Right lobe of liver (tissue), 6 donors: ENCODE measurements at regions not wholly inside any gene's neighbourhood (a gene's known extent, or its start where the extent isn't known, plus 50 kb on each side); places are given as distances from the start of the nearest gene placed in this dataset.

Experiments used
- ATAC-seq, 4 donors: fragments of 200-7000 bp; cut with Tn5 transposase; one replicate each; pipeline ENCODE4 v1.9.1; 2020; ENCODE audit warnings: mild to moderate bottlenecking in 4 of 4, moderate library complexity in 4 of 4
- DNase-seq, 3 donors: peaks; one replicate each; pipeline ENCODE4 v3.0.0-alpha.2; 2020
- H3K27ac ChIP-seq, 3 donors: fragments of 200-600 bp; one replicate each; pipeline ENCODE4 v1.8.0; 2022
- H3K27me3 ChIP-seq, 2 donors: fragments of 200-600 bp; one replicate each; pipeline ENCODE4 v1.8.0; 2022
- H3K36me3 ChIP-seq, 4 donors: fragments of 200-600 bp; sonication (generic) in 1 of 4; one replicate each; pipeline versions ENCODE4 v1.5.1 to v1.8.0; 2017 to 2022; ENCODE audit warnings: control low read depth in 1 of 4
- H3K4me1 ChIP-seq, 4 donors: fragments of 200-600 bp; sonication (generic) in 1 of 4; one replicate each; pipeline versions ENCODE4 v1.5.1 to v1.8.0; 2017 to 2022; ENCODE audit warnings: control low read depth in 1 of 4
- H3K4me3 ChIP-seq, 3 donors: fragments of 200-600 bp; one replicate each; pipeline ENCODE4 v1.8.0; 2022
- H3K9me3 ChIP-seq, 4 donors: fragments of 200-600 bp; sonication (generic) in 1 of 4; one replicate each; pipeline versions ENCODE4 v1.5.1 to v1.8.0; 2017 to 2022; ENCODE audit warnings: control low read depth in 1 of 4
- CTCF ChIP-seq, 4 donors: fragments of 200-600 bp in 3 of 4; fragments of 450-650 bp in 1 of 4; IDR thresholded peaks; one replicate each; pipeline versions ENCODE4 v1.5.1 to v1.8.0; 2016 to 2022; ENCODE audit warnings: antibody characterized with exemption in 4 of 4, mild to moderate bottlenecking in 2 of 4
- POLR2A ChIP-seq: fragments of 450-650 bp; IDR thresholded peaks from one replicate; pipeline ENCODE4 v1.6.1; 2017; ENCODE audit warnings: antibody characterized with exemption, mild to moderate bottlenecking
- WGBS: methylation state at CpG from one replicate; pipeline ENCODE4 v1.1.6; 2018; ENCODE audit warnings: low coverage, low lambda C conversion rate; ENCODE audit not compliant: insufficient coverage; ENCODE audit errors: missing lambda C conversion rate; 5-methylcytosine and 5-hydroxymethylcytosine counted together
- intact Hi-C, 2 donors: fragments of 100-400 bp; cut with DNase I; formaldehyde crosslinking; loops; one replicate each; pipeline versions ENCODE4 v1.11.2 to v1.14.1; 2022
- donor health status: DM: no; HTN: yes; CAD: no.
- donor health status: DM: no; HTN: no; CAD: no.
- donor health status: DM: no; HTN: no; CAD: no.
- donor health status: DM: no; HTN: yes; CAD: no.
- donor health status: DM: no; HTN: yes; CAD: no.

DNA sequence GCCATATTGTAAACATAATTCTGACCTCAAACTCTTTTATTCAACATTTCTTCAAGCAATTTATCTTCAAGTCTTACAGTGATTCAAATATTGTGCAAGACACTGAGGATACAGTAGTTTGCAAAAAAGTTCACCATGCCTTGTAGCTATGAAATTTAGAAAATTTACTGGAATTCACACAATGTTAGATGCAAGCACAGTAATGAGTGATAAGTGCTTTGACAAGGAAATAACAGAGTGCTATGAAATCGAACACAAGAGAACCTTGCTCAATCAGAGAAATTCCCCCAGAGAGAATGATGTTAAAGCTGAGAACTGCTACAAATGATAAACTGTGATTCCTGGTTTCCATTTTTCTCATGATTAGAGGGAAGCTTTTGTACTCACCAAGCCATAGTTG lies 952.9 kb downstream of the FAT4 start:
- Histone ChIP-seq H3K4me1 (no peaks in the 10 kb centered on the region), H3K27me3 (no peaks in the 10 kb centered on the region), H3K4me3 (no peak overlapping the region), H3K36me3 (no peaks in the 10 kb centered on the region), H3K9me3 (no peaks in the 10 kb centered on the region), H3K27ac (no peak overlapping the region)
- DNase-seq (no peak), ATAC-seq (no peak)
- TF ChIP-seq POLR2A = no peak
- TF ChIP-seq CTCF (IDR thresholded peaks at IDR 0.05) = no peak
- intact Hi-C loops = no loop called here
- WGBS = 32% methylated on average over 1 of the region's 1 CpG

DNA sequence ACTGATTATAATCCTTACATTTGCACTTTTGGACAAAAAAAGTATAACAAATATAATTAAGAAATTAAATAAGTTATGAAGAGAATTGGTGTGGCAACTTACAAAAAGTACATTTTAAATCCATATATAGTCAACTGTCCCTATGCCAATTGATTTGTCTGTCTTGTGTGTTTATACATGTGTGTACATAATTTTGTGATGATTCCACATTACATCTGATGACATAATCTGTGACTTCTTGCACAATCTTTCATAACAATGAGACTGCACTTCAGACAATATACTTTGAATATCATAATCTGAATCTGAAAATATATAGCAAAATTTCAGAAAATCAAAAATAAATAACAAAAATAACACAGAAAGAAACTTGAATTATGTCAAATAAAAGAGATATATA lies 953.4 kb downstream of the FAT4 start:
- TF ChIP-seq CTCF (IDR thresholded peaks at IDR 0.05) = no peak
- no peak for TF ChIP-seq POLR2A
- Histone ChIP-seq H3K9me3 (no peaks in the 10 kb centered on the region), H3K27me3 (no peaks in the 10 kb centered on the region), H3K36me3 (no peaks in the 10 kb centered on the region), H3K4me1 (no peaks in the 10 kb centered on the region), H3K27ac (no peak overlapping the region), H3K4me3 (no peak overlapping the region)
- ATAC-seq (no peak), DNase-seq (no peak)
- intact Hi-C loops = no loop called here

GRCh38 chr4:126269106-126269505 lies 954.4 kb downstream of the FAT4 start:
- no peak overlapping the region for H3K4me3 ChIP-seq
- ATAC-seq = no peak
- no peaks in the 10 kb centered on the region for H3K36me3 ChIP-seq
- no peak for TF ChIP-seq CTCF (IDR thresholded peaks at IDR 0.05)
- no peak for TF ChIP-seq POLR2A
- no peak for DNase-seq
- intact Hi-C loops = no loop called here
- no peak overlapping the region for H3K27ac ChIP-seq
- H3K4me1 ChIP-seq = no peaks in the 10 kb centered on the region
- H3K27me3 ChIP-seq = no peaks in the 10 kb centered on the region
- no peaks in the 10 kb centered on the region for H3K9me3 ChIP-seq
- 34% methylated on average over 6 of the region's 6 CpGs for WGBS

GRCh38 chr4:126271292-126271691 lies 956.5 kb downstream of the FAT4 start:
- Histone ChIP-seq H3K9me3 (no peaks in the 10 kb centered on the region), H3K27ac (no peak overlapping the region), H3K4me3 (no peak overlapping the region), H3K27me3 (no peaks in the 10 kb centered on the region), H3K36me3 (no peaks in the 10 kb centered on the region), H3K4me1 (no peaks in the 10 kb centered on the region)
- TF ChIP-seq CTCF (IDR thresholded peaks at IDR 0.05) = no peak
- no peak for TF ChIP-seq POLR2A
- DNase-seq = no peak
- ATAC-seq = no peak
- intact Hi-C loops = no loop called here
- 35% methylated on average over 1 of the region's 1 CpG for WGBS

DNA sequence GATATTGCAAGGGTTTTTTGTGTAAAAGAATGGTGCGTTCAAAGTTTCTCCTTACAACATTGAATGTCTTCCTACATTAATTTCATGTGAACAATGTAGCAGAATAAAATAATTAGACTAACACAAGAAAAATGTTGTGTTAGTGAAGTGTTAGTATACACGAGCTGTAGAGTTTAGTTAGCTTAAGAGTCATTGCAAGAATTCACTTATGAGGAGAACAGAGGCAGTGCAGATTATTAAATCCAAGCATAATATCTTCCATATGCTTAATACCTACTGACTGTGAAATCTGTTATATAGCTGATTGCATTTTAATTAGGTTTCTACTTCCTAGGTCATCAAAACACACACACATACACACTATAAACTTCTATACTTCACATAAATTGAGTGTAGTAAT lies 959.0 kb downstream of the FAT4 start:
- H3K4me3 ChIP-seq = no peak overlapping the region
- H3K27me3 ChIP-seq = no peaks in the 10 kb centered on the region
- TF ChIP-seq POLR2A (no peak), CTCF (IDR thresholded peaks at IDR 0.05) (no peak)
- ATAC-seq (no peak), DNase-seq (no peak)
- intact Hi-C loops = no loop called here
- no peak overlapping the region for H3K27ac ChIP-seq
- no peaks in the 10 kb centered on the region for H3K9me3 ChIP-seq
- no peaks in the 10 kb centered on the region for H3K36me3 ChIP-seq
- WGBS = 46% methylated on average over 2 of the region's 2 CpGs
- no peaks in the 10 kb centered on the region for H3K4me1 ChIP-seq
